ENCODE measurements at regions not wholly inside any gene's neighbourhood (a gene's known extent, or its start where the extent isn't known, plus 50 kb on each side); places are given as distances from the start of the nearest gene placed in this dataset.

- DNase-seq = no peak
Measured at GRCh38 chr2:146532509-146533147, 1312.2 kb upstream of the ACVR2A start.

- no peak for DNase-seq
Measured at GRCh38 chr2:146532009-146532408, 1312.8 kb upstream of the ACVR2A start.

- DNase-seq = no peak
Measured at GRCh38 chr2:146530886-146531285, 1313.9 kb upstream of the ACVR2A start.

GRCh38 chr2:146527166-146527565 lies 1317.7 kb upstream of the ACVR2A start:
- DNase-seq = no peak

- DNase-seq = peak; percentile 71
Measured at GRCh38 chr2:146523196-146523595, 1321.6 kb upstream of the ACVR2A start.

- DNase-seq = no peak
Measured at GRCh38 chr2:146506851-146507250, 1338.0 kb upstream of the ACVR2A start.

GRCh38 chr2:146503366-146503765 lies 1341.5 kb upstream of the ACVR2A start:
- DNase-seq = no peak

- no peak for DNase-seq
Measured at GRCh38 chr2:146496248-146496647, 1348.6 kb upstream of the ACVR2A start.

GRCh38 chr2:146489386-146489785 lies 1355.4 kb upstream of the ACVR2A start:
- no peak for DNase-seq

GRCh38 chr2:146481629-146482028 lies 1363.2 kb upstream of the ACVR2A start:
- DNase-seq = no peak

- no peak for DNase-seq
Measured at GRCh38 chr2:146477383-146477782, 1367.4 kb upstream of the ACVR2A start.

- DNase-seq = no peak
Measured at GRCh38 chr2:146468578-146468977, 1376.3 kb upstream of the ACVR2A start.

GRCh38 chr2:146467425-146467824 lies 1377.4 kb upstream of the ACVR2A start:
- DNase-seq = no peak

GRCh38 chr2:146465460-146465859 lies 1379.4 kb upstream of the ACVR2A start:
- DNase-seq = no peak

- no peak for DNase-seq
Measured at GRCh38 chr2:146461068-146461467, 1383.8 kb upstream of the ACVR2A start.

GRCh38 chr2:146458585-146458984 lies 1386.2 kb upstream of the ACVR2A start:
- DNase-seq = no peak

GRCh38 chr2:146457221-146457620 lies 1387.6 kb upstream of the ACVR2A start:
- DNase-seq = no peak

- no peak for DNase-seq
Measured at GRCh38 chr2:146455325-146455724, 1389.5 kb upstream of the ACVR2A start.

- peak; percentile 33 for DNase-seq
Measured at GRCh38 chr2:146451972-146452371, 1392.9 kb upstream of the ACVR2A start.

- DNase-seq = no peak
Measured at GRCh38 chr2:146450131-146450530, 1394.7 kb upstream of the ACVR2A start.

- DNase-seq = no peak
Measured at GRCh38 chr2:146444987-146445386, 1399.8 kb upstream of the ACVR2A start.

GRCh38 chr2:146444085-146444484 lies 1400.7 kb upstream of the ACVR2A start:
- no peak for DNase-seq

- DNase-seq = no peak
Measured at GRCh38 chr2:146438246-146438645, 1406.6 kb upstream of the ACVR2A start.

GRCh38 chr2:146437712-146438111 lies 1407.1 kb upstream of the ACVR2A start:
- no peak for DNase-seq

- no peak for DNase-seq
Measured at GRCh38 chr2:146433116-146433875, 1411.5 kb upstream of the ACVR2A start.

All from NCI-H2171 treated with DMSO at 0.1 percent for 48 hours (cell line).